VCaP (cell line): ENCODE measurements at regions not wholly inside any gene's neighbourhood (a gene's known extent, or its start where the extent isn't known, plus 50 kb on each side); places are given as distances from the start of the nearest gene placed in this dataset.
"Not testable (repeated sequence)": the region's sequence is repeated elsewhere in the genome, so short reads cannot be mapped to it uniquely, and the experiment has no call there.

ENCODE experiments used
- H3K27ac ChIP-seq: fragments of 450-650 bp; 2 replicates; pipeline ENCODE4 v1.5.1; 2017
- TF ChIP-seq, protein P1 (sequence below): fragments of 450-650 bp; conservative IDR thresholded peaks from 2 replicates; pipeline ENCODE4 v1.5.1; 2017; ENCODE audit warnings: mild to moderate bottlenecking, moderate library complexity

DNA sequence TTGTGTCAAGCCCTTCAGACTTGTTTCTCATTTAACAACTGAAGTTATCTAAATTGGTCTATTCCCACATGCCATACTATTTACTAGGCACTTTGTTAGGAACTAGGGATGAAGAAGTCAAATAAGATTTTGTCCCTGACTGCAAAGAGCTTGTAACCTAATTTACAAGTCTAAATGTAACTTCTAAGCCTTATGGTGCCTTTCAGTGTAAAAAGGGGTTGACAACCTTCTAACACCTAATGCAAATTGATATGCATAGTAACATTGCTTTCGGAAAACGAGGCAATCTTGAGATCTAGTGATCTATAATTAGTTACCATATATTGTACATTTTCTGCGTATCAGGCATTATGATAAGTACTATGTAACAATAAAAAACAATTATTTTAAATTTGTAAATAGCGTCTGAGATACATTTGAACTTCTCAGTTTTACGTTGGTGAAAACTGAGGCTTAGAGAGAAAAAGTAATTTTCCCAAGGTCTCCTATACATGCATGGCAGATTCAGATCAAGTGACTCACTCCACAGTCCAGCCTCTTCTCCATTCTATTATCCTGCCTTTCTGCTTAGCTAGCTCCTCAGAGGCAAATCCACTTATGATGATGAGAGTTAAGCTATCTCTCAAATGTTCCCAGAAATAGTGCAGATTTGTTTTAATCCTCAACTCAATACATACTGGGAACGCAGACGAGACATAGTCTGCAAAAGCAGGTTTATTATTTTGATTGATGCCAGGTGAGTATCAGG, 764.9 kb upstream of the SLITRK5 start:
- TF ChIP-seq, protein P1, sequence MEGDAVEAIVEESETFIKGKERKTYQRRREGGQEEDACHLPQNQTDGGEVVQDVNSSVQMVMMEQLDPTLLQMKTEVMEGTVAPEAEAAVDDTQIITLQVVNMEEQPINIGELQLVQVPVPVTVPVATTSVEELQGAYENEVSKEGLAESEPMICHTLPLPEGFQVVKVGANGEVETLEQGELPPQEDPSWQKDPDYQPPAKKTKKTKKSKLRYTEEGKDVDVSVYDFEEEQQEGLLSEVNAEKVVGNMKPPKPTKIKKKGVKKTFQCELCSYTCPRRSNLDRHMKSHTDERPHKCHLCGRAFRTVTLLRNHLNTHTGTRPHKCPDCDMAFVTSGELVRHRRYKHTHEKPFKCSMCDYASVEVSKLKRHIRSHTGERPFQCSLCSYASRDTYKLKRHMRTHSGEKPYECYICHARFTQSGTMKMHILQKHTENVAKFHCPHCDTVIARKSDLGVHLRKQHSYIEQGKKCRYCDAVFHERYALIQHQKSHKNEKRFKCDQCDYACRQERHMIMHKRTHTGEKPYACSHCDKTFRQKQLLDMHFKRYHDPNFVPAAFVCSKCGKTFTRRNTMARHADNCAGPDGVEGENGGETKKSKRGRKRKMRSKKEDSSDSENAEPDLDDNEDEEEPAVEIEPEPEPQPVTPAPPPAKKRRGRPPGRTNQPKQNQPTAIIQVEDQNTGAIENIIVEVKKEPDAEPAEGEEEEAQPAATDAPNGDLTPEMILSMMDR: no peak
- H3K27ac ChIP-seq: no peak overlapping the region

DNA sequence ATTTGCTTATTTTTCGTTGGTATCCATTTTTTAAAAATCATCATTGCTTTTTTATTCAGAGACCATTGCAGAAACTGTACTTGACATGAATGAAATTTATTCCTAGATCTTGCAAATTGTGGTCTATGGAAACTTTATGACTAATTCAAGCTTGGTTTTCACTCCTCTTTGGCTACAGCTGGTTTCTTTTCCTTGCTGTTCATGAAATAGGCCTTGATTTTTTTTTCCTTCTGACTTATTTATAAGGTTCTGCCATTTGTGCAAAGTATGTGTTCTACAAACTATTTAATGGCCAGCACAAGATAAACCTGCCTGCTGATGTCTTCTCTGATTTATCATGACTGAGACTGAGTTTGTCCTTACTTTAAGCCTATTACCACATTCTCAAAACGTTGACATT, 764.0 kb upstream of the SLITRK5 start:
- TF ChIP-seq, protein P1: no peak
- no peak overlapping the region for H3K27ac ChIP-seq

DNA sequence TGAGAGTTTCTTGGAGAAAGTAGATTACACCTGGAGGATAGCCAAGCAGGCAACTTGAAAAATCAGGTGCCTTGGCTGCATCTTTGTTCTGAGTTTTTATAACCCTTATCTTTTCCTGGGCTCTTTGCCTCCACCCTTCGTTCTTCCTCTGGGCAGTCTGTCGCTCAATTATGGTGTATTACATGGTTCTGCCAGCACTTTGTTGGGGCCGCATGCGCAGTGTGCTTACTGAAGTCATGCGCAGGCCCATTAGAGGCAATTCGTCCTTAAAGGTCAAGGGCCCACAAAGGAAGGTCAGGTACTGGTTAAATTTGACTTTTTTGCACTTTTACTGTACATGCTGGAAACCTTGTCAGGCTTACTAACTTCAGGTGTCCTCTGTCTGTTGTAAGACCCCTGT, 761.9 kb upstream of the SLITRK5 start:
- TF ChIP-seq, protein P1: no peak

DNA sequence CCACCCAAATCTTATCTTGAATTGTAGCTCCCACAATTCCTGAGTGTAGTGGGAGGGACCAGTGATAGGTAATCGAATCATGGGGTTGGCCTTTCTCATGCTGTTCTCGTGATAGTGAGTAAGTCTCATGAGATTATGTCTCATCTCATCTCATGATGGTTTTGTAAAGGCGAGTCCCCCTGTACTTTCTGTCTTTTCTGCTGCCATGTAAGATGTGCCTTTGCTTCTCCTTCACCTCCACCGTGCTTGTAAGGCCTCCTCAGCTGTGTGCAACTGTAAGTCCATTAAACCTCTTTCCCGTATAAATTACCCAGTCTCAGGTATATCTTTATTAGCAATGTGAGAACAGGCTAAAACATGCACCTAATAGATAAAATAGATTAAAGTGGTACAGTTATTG, 756.4 kb upstream of the SLITRK5 start:
- no peak overlapping the region for H3K27ac ChIP-seq
- TF ChIP-seq, protein P1: no peak

More for the DNA sequence above, 761.9 kb upstream of the SLITRK5 start:
- H3K27ac ChIP-seq: no peak overlapping the region

DNA sequence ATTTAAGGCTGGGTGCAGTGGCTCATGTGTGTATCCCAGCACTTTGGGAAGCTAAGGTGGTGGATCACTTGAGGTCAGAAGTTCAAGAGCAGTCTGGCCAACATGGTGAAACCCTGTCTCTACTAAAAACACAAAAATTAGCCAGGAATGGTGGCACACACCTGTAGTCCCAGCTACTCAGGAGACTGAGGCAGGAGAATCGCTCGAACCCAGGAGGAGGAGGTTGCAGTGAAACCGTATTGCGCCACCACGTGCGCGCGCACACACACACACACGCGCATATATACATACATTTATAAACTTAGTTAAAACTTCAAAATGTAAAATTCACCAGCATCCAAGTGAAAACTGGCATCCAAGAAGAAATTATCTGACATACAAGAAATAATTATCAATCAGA, 753.7 kb upstream of the SLITRK5 start:
- not testable (repeated sequence) for H3K27ac ChIP-seq

DNA sequence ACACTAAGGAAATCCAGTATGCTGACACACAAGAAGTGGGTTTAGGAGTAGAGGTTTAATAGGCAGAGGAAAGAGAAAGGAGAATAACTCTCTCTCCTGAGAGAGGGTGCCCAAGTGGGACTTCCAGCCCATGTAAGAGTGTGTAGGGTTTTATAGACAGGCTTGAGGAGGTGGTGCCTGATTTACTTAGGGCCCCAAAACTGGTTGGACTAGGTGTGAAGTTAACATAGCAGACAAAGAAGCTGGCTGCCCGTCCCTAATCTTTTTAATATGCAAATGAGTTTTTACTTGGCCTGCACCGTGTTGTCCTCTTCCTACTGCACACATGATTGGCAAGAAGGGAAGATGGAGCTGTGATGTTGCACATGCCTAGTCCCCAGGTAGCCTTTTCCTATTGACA, 752.5 kb upstream of the SLITRK5 start:
- TF ChIP-seq, protein P1: no peak
- no peak overlapping the region for H3K27ac ChIP-seq

DNA sequence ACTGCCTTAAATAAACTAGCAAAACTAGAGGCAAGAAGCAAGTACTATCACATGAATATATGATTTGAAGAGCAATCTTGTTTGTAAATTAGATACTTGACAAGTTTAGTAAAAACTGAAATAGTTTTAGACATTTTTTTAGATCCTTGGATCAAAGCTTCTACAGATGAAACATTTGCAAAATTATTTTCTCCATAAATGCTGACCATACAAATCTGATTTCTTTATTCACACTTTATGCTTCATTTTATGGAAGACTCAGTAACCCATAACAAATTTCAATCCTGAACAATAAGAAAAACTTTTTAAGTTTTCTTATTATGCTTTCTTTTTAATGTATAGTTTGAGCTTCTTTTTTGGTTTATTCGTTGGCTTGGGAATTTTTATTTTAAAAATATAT, 750.2 kb upstream of the SLITRK5 start:
- H3K27ac ChIP-seq: no peak overlapping the region
- TF ChIP-seq, protein P1: no peak

DNA sequence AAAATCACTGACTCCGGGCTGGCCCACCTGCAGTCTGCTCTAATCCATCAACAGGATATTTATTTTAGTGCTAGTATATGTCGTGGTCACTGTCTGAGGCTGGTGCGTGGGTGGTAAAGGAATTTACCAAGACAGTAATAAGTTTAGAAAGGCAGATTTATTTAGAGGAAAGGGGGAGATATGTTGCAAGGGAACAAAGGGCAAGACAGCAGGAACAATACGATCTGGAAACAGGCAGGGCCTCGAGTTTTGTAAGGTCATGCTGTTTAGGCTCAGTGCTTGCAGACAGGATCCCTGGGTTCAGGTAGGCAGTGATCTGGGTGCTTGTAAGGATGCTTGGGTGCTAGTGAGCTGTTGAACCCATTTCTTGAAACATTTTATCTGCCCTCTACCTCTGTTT, 748.2 kb upstream of the SLITRK5 start:
- TF ChIP-seq, protein P1: no peak
- no peak overlapping the region for H3K27ac ChIP-seq

DNA sequence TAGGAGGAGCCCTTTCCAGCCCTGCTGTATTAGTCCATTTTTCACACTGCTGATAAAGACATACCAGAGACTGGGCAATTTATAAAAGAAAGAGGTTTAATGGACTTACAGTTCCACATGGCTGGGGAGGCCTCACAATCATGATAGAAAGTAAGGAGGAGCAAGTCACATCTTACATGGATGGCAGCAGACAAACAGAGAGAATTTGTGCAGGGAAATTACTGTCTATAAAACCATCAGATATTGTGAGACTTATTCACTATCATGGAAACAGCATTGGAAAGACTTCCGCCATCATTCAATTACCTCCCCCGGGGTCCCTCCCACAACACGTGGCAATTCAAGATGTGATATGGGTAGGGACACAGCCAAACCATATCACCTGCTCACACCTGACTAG, 744.3 kb upstream of the SLITRK5 start:
- H3K27ac ChIP-seq: not testable (repeated sequence)
